Colonic mucosa (tissue), 4 donors: ENCODE measurements at regions not wholly inside any gene's neighbourhood (a gene's known extent, or its start where the extent isn't known, plus 50 kb on each side); places are given as distances from the start of the nearest gene placed in this dataset.
"Not testable (repeated sequence)": the region's sequence is repeated elsewhere in the genome, so short reads cannot be mapped to it uniquely, and the experiment has no call there.

Experiments used
- DNase-seq: peaks from one replicate; pipeline ENCODE4 v3.0.0-alpha.2; 2020
- H3K27ac ChIP-seq: fragments of 200-600 bp; one replicate; pipeline ENCODE4 v1.8.0; 2021
- H3K27me3 ChIP-seq: fragments of 200-600 bp; one replicate; pipeline ENCODE4 v1.8.0; 2021
- H3K36me3 ChIP-seq: fragments of 200-600 bp; one replicate; pipeline ENCODE4 v1.8.0; 2021
- H3K4me1 ChIP-seq: fragments of 200-600 bp; one replicate; pipeline ENCODE4 v1.8.0; 2021; ENCODE audit warnings: mild to moderate bottlenecking
- H3K4me3 ChIP-seq: fragments of 200-600 bp; one replicate; pipeline ENCODE4 v1.8.0; 2021
- H3K9ac ChIP-seq, 2 donors: one replicate each; pipeline ENCODE4 v1.7.0; 2013; ENCODE audit warnings: control low read depth in 2 of 2, low read depth in 2 of 2, low read length in 2 of 2
- H3K9me3 ChIP-seq: fragments of 200-600 bp; one replicate; pipeline ENCODE4 v1.8.0; 2021
- intact Hi-C: fragments of 100-400 bp; cut with DNase I; formaldehyde crosslinking; loops from one replicate; pipeline ENCODE4 v1.14.1; 2022
- TF ChIP-seq, protein P1 (sequence below): fragments of 200-600 bp; IDR thresholded peaks from one replicate; pipeline ENCODE4 v1.8.0; 2022; ENCODE audit warnings: antibody characterized with exemption, mild to moderate bottlenecking
- donor health status: healthy.
- donor health status: DM: no; HTN: no; CAD: no.
- donor health status: DM: no; HTN: no; CAD: no.

DNA sequence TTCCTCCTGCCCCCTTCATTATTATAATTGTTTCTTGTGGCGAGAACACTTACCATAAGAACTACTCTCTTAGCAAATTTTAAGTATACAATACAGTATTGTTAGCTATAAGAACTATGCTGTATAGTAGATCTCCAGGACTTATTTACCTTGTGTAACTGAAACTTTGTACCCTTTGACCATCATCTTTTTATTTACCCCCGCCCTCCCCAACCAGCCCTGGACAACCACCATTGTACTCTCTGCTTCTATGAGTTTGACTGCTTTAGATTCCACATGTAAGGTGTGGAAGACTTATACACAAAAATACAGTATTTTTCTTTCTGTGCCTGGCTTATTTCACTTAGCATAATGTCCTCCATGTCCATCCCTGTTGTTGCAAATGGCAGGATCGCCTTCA is 161.1 kb downstream of the PHF8 start:
- TF ChIP-seq, protein P1, sequence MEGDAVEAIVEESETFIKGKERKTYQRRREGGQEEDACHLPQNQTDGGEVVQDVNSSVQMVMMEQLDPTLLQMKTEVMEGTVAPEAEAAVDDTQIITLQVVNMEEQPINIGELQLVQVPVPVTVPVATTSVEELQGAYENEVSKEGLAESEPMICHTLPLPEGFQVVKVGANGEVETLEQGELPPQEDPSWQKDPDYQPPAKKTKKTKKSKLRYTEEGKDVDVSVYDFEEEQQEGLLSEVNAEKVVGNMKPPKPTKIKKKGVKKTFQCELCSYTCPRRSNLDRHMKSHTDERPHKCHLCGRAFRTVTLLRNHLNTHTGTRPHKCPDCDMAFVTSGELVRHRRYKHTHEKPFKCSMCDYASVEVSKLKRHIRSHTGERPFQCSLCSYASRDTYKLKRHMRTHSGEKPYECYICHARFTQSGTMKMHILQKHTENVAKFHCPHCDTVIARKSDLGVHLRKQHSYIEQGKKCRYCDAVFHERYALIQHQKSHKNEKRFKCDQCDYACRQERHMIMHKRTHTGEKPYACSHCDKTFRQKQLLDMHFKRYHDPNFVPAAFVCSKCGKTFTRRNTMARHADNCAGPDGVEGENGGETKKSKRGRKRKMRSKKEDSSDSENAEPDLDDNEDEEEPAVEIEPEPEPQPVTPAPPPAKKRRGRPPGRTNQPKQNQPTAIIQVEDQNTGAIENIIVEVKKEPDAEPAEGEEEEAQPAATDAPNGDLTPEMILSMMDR, result no peak
- Histone ChIP-seq H3K4me3 (no peak overlapping the region), H3K9ac (no peak overlapping the region), H3K27me3 (no peaks in the 10 kb centered on the region), H3K4me1 (no peaks in the 10 kb centered on the region), H3K9me3 (no peaks in the 10 kb centered on the region), H3K36me3 (no peaks in the 10 kb centered on the region), H3K27ac (no peak overlapping the region)
- DNase-seq, result no peak
- intact Hi-C loops, result no loop called here

DNA sequence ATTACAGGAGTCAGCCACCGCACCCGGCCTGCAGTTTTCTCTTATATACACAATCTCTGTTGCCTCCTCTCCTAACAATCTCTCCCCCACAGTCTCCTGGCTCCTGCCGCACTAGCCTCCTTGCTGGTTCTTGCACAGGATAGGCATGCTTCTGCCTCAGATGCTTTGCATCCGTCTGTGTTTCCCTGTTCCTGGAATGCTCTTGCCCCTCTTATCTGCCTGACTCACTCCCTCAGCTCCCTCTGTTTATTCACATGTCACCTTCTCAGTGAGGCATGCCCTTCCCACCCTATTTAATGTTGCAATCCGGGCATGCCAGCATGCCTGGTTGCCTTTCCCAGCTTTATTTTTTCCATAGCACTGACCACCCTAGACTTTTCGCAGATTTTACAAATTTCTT is 161.9 kb downstream of the PHF8 start:
- TF ChIP-seq, protein P1, result no peak
- no peak overlapping the region for H3K9ac ChIP-seq

DNA sequence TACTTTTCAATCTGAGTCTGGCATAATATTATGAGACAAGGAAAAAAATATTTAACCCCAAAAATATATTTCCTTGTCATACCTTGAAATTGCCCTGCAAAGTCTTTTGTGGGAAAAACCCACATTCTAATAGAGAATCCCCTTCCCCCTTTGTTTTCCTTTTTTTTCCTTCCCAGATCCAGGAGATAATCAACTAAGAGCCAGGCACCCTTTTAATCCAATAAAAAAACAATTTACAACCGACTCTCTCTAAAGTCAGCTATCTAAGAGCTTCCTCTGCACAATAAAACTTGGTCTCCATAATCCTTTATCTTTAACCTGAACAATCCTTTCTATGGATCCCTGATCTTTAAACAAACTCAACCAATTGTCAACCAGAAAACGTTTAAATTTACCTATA is 163.5 kb downstream of the PHF8 start:
- H3K36me3 ChIP-seq, intact Hi-C loops, H3K9ac ChIP-seq, H3K9me3 ChIP-seq, H3K27ac ChIP-seq, H3K4me1 ChIP-seq, H3K4me3 ChIP-seq, H3K27me3 ChIP-seq, DNase-seq: not testable (repeated sequence)

More for the DNA sequence above, 161.9 kb downstream of the PHF8 start:
- Histone ChIP-seq H3K4me3 (no peak overlapping the region), H3K36me3 (no peaks in the 10 kb centered on the region), H3K27ac (no peak overlapping the region), H3K27me3 (no peaks in the 10 kb centered on the region), H3K4me1 (no peaks in the 10 kb centered on the region), H3K9me3 (no peaks in the 10 kb centered on the region)
- DNase-seq, result no peak
- intact Hi-C loops, result no loop called here

DNA sequence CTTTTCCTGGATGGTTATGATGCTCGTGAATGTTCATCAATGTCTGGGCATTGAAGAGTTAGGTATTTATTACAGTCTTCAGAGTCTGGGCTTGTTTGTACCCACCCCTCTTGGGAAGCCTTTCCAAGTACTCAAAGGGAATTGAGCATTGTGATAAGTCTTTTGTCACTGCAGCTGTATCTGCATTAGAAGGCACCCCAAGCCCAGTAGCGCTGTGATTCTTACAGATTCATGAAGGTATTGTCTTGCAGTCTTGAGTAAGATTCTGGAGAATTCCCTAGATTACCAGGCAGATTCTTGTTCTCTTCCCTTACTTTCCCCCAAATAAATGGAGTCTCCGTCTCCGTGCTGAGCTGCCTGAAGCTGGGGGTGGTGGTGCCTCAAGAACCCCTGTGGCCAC is 173.4 kb upstream of the HUWE1 start:
- Histone ChIP-seq H3K27ac (no peak overlapping the region), H3K4me1 (no peaks in the 10 kb centered on the region), H3K36me3 (no peaks in the 10 kb centered on the region), H3K9me3 (no peaks in the 10 kb centered on the region), H3K9ac (no peak overlapping the region), H3K4me3 (no peak overlapping the region), H3K27me3 (no peaks in the 10 kb centered on the region)
- intact Hi-C loops, result no loop called here
- TF ChIP-seq, protein P1, result no peak
- no peak for DNase-seq

DNA sequence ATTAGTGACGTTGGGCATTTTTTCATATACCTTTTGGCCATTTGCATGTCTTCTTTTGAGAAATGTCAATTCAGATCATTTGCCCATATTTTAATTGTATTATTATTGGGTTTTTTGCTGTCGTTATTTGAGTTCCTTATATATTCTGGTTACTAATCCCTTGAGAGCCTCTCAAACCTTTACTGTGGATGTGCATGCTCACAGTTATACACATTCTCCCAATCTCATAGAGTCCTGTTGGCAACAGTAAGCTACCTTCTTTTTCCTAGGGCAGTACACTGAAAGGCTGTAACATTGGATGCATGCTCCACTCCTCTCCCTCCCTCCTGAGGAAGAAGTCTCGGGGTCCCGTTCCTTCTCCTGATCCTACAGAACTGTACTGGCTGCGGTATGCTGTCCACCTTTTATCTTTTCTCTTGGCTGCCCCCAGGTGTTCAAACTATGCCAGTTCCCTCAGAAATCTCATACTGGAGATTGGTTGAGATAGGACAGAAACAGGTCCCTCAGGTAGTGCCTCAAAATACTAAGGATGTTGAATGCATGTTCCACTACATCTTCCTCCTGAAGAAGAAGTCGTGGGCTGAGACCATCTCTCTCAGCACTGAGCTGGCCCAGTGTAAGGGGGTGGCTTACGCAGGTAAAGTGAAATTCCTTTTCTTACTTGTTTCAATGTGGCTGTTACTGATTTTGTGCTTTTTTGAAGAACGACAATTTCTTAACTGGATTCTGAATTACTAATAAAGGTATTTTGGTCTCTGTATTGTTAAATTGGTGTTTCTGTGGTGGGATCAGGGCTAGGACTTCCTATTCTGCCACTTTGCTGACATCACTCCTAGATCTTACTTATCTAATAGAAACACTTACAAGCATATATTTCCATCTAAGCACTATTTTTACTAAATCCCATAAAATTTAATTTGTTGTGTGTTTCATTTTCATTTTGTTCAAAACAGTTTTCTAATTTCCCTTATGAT is 145.4 kb upstream of the HUWE1 start:
- intact Hi-C loops, result no loop called here
- TF ChIP-seq, protein P1, result no peak
- no peaks in the 10 kb centered on the region for H3K4me1 ChIP-seq
- H3K36me3 ChIP-seq, result no peaks in the 10 kb centered on the region
- H3K4me3 ChIP-seq, result no peak overlapping the region
- H3K27ac ChIP-seq, result no peak overlapping the region
- no peaks in the 10 kb centered on the region for H3K9me3 ChIP-seq
- H3K27me3 ChIP-seq, result no peaks in the 10 kb centered on the region
- peak; percentile 29 for DNase-seq
- no peak overlapping the region for H3K9ac ChIP-seq

DNA sequence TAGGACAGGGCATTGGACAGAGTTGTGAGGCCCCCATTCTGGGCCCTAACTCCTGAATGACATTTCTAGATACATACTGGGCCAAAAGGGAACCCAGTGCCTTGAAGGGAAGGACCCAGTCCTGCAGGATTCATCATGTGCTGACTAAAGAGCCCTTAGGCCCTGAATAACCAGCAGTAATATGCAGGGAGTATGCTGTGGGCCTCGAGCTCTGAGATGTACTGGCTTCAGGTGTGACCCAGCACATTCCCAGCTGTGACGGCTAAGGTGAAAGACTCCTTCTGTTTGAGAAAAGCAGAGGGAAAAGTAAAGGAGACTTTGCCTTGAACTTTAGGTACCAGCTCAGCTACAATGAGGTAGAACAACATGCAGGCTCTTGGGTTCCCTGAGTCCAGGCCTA is 138.2 kb upstream of the HUWE1 start:
- Histone ChIP-seq H3K9me3 (no peaks in the 10 kb centered on the region), H3K27me3 (no peaks in the 10 kb centered on the region), H3K4me1 (no peaks in the 10 kb centered on the region), H3K27ac (no peak overlapping the region), H3K4me3 (no peak overlapping the region), H3K36me3 (no peaks in the 10 kb centered on the region), H3K9ac (no peak overlapping the region)
- no peak for DNase-seq
- TF ChIP-seq, protein P1, result no peak
- intact Hi-C loops, result no loop called here

DNA sequence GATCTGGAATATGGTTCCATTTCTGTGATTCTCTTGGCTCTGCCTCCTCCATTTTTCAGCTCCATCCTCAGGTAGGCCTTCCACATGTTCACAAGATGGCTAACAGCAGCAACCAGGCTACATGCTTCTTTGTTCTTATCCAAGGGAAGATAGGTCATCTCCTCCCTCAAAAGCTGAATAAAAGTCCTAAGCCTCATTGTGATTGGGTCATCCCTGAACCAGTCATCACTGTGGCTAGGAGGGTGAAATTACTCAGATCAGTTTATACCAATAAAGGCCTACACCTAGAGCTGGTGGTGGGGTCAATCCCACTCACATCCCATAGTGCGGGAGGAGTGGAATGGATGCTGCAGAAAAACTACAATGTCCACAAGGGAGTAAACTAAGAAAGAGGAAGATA is 131.6 kb upstream of the HUWE1 start:
- H3K36me3 ChIP-seq, H3K27ac ChIP-seq, H3K9me3 ChIP-seq, intact Hi-C loops, DNase-seq, H3K4me1 ChIP-seq, H3K27me3 ChIP-seq, H3K4me3 ChIP-seq, H3K9ac ChIP-seq: not testable (repeated sequence)
